ENCODE measurements at regions not wholly inside any gene's neighbourhood (a gene's known extent, or its start where the extent isn't known, plus 50 kb on each side); places are given as distances from the start of the nearest gene placed in this dataset.

DNA sequence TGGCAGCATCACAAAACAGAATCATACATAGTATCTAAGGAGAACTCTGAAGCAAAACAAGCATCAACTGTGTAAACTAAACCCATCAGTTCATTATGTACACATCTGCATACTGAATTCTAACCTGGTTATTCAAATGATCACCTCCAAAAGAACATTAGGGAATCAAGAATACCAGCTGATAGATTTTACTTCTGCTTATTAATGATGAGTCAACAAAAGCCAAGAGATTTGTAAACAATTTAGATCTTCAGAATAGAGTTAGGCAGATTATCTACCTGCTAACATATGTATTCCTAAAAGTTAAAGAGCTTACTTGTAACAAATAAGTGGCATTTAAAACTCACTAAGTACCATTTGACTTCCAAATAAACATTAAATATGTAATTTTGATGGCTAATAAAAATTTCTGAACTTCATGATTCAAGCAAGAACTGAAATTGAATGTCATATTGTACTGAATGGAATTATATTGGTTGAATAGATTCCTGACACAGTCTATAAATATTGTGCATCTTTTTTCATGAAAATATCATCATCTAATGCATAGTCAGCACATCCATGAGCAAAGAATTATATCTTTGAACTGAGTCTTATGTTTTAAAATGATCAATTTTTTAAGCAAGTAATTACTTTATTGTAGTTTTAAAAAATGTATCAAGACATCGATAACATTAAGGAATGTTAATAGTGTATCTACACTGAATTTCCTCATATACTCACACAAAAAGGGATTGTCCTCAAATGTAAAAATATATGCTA is 470.5 kb downstream of the GRXCR1 start:
- Histone ChIP-seq H3K27me3 (no peaks in the 10 kb centered on the region), H3K36me3 (no peaks in the 10 kb centered on the region), H3K27ac (no peak overlapping the region), H3K4me1 (no peaks in the 10 kb centered on the region), H3K4me3 (no peak overlapping the region), H3K9me3 (peaks cover 0 to 3% (median 0%) of the 10 kb centered on the region in 11 donors)
- WGBS, 2 donors, result 95 to 98% methylated on average over 1 of the region's 1 CpG
- no peak for ATAC-seq
- intact Hi-C loops (cut with DNase I), result no loop called here
- DNase-seq, result no peak
- TF ChIP-seq, protein P1, sequence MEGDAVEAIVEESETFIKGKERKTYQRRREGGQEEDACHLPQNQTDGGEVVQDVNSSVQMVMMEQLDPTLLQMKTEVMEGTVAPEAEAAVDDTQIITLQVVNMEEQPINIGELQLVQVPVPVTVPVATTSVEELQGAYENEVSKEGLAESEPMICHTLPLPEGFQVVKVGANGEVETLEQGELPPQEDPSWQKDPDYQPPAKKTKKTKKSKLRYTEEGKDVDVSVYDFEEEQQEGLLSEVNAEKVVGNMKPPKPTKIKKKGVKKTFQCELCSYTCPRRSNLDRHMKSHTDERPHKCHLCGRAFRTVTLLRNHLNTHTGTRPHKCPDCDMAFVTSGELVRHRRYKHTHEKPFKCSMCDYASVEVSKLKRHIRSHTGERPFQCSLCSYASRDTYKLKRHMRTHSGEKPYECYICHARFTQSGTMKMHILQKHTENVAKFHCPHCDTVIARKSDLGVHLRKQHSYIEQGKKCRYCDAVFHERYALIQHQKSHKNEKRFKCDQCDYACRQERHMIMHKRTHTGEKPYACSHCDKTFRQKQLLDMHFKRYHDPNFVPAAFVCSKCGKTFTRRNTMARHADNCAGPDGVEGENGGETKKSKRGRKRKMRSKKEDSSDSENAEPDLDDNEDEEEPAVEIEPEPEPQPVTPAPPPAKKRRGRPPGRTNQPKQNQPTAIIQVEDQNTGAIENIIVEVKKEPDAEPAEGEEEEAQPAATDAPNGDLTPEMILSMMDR (IDR thresholded peaks at IDR 0.05), result no peak

DNA sequence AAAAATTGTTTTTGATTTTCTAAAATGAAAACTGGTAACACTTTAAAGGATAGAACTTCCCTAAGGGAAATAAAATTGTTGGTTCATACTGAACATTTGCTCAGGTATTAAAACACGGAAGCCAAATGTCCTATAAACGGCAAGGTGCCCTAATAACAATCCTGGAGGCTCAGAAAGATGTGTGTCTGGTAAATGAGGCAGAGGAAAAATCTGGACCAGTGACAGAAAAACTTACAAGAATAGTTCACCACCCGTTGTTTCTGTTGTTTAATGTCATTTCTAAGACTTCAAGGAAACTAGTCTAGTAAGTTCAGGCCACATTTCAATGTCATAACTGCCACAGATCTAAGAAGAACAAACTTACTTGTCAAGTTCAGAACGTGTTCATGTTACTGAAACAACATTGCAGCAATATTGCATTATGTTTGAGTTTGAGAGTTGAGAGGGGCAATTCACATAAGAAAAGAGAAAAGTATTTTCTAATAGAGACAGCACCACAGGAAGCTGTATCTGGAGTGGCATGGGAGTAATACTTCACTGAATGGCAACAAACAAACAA is 476.6 kb downstream of the GRXCR1 start:
- ATAC-seq, result no peak
- WGBS, 2 donors, result 61 to 67% methylated on average over 4 of the region's 4 CpGs
- no peaks in the 10 kb centered on the region for H3K27me3 ChIP-seq
- TF ChIP-seq, protein P1 (IDR thresholded peaks at IDR 0.05), result no peak
- DNase-seq, result no peak
- H3K36me3 ChIP-seq, result no peaks in the 10 kb centered on the region
- H3K4me1 ChIP-seq, result no peaks in the 10 kb centered on the region
- no peak overlapping the region for H3K27ac ChIP-seq
- peaks cover 0 to 2% (median 0%) of the 10 kb centered on the region in 11 donors for H3K9me3 ChIP-seq
- no peak overlapping the region for H3K4me3 ChIP-seq
- intact Hi-C loops (cut with DNase I), result no loop called here

DNA sequence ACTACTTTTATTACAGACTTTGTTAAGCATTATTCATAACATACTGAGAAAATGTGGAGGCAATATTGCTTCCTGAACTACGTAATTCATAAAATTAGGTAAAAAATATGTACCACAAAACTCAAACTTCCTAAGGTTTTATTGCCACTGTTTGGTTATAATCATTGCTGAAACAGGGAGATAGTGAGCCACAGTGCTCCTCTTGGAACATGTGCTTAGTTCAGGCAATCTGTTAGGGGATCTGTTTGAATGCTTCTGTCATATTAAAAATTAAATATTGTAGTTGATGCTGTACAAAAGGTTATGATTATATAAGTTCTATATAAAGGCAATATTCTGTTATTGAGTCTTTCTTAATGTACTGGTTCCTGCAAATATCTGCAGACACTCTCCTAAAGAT is 480.7 kb downstream of the GRXCR1 start:
- TF ChIP-seq, protein P1 (IDR thresholded peaks at IDR 0.05), result no peak
- WGBS, 2 donors, result 76 to 86% methylated on average over 1 of the region's 1 CpG
- ATAC-seq, result no peak
- H3K36me3 ChIP-seq, result no peaks in the 10 kb centered on the region
- H3K9me3 ChIP-seq, result peaks cover 0 to 6% (median 0%) of the 10 kb centered on the region in 11 donors
- no peaks in the 10 kb centered on the region for H3K27me3 ChIP-seq
- no peak for DNase-seq
- intact Hi-C loops (cut with DNase I), result no loop called here
- no peak overlapping the region for H3K4me3 ChIP-seq
- no peak overlapping the region for H3K27ac ChIP-seq
- H3K4me1 ChIP-seq, result no peaks in the 10 kb centered on the region

DNA sequence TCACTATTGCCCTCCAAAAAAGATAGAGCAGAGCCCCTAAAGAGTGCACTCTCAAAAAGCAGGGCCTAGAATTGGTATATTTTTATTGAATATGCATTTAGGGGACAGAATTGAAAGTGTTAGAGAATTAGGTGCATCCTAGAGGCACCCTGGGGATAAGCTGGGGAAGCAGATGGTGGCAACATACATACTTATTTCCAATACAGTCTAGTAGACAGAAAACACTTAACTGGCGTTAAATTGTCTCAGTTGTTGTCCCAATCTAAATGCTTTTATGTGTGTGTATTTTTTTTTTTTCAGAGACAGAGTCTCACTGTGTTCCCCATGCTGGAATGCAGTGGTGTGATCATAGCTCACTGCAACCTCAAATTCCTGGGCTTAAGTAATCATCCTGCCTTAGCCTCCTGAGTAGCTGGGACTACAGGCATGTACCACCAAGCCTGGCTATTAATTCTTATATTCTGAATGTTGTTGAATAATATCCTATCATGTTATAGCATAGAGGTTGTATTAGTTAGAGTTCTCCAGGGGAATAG is 481.8 kb downstream of the GRXCR1 start:
- Histone ChIP-seq H3K9me3 (peaks cover 0 to 6% (median 0%) of the 10 kb centered on the region in 11 donors), H3K27ac (no peak overlapping the region), H3K27me3 (no peaks in the 10 kb centered on the region), H3K4me3 (no peak overlapping the region), H3K36me3 (no peaks in the 10 kb centered on the region), H3K4me1 (no peaks in the 10 kb centered on the region)
- TF ChIP-seq, protein P1 (IDR thresholded peaks at IDR 0.05), result no peak
- intact Hi-C loops (cut with DNase I), result no loop called here
- ATAC-seq (no peak), DNase-seq (no peak)
- WGBS, 2 donors, result 45 to 54% methylated on average over 1 of the region's 1 CpG
